Dedifferentiated amniotic fluid mesenchymal stem cell (primary cell): ENCODE measurements at regions not wholly inside any gene's neighbourhood (a gene's known extent, or its start where the extent isn't known, plus 50 kb on each side); places are given as distances from the start of the nearest gene placed in this dataset.
A peak's percentile ranks its signal among the peaks of the same experiment; 100 is the strongest.
"Not testable (repeated sequence)": the region's sequence is repeated elsewhere in the genome, so short reads cannot be mapped to it uniquely, and the experiment has no call there.

Source experiments
- DNase-seq: peaks from one replicate; pipeline ENCODE4 v3.0.0-alpha.2; 2016; ENCODE audit errors: extremely low spot score

DNA sequence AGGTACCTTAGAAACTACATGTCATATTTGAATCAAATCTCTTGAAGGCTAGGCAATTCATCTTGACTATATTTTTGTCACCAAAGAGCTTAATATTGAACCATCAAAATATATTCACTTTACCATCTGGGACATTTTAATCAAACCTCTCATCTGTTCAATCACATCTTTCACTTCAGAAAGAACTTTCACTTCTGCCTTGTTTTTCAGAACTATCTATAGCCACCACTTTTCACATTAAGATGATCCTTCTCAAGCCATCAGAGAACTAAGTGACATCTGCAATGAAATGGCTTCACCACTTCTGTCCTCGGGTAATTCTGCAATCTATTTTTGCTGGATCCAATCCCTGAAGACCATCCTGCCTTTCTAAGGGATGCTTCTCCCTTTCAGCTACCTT lies 57.8 kb downstream of the OR2B2 start:
- DNase-seq: no peak

DNA sequence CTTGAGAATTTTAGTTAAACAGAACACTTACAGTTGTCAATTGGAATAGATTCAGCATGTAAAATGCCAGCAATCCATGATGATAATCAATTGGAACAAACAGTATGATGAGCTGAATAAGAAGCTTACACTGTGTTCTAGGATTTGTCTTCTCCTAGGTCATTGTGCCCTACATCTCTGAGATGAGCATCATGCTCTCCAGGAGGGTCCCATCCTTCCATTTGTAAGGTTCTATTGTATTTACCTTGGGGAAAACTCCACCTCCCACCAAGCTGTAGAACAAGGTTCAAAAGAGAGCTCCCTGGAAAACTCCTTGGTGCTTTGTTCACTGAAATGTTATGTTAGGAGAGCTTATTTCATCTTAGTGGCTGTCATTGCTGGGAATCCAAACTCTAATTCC lies 60.8 kb downstream of the OR2B2 start:
- no peak for DNase-seq

DNA sequence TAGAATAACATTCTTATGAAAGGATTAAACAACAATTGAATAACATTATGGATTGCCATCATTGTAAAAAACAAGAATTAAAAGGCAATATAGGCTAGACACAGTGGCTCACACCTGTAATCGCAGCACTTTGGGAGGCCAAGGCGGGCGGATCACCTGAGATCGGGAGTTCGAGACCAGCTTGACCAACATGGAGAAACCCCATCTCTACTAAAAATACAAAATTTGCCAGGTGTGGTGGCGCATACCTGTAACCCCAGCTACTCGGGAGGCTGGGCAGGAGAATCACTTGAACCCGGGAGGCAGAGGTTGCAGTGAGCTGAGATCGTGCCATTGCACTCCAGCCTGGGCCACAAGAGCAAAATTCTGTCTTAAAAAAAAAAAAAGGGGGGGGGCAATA lies 63.2 kb downstream of the OR2B2 start:
- DNase-seq: not testable (repeated sequence)

DNA sequence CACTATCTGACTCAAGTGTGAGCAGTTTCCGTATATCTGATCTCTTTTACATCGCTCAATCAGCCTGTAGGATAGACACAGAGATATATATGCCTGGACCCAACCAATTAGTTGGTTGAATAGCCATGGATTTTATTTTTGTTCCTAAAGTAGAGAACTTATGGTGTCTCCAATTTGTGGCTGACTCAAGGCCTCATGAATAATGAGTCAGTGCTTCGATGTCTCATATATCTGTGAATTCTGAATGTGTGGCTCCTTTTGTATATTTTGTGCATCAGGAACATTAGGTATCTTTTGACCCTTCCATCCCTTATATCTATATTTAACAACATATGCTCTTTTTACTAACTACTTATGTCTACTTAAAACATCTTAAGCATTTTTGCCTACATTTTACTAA lies 64.5 kb downstream of the OR2B2 start:
- DNase-seq: no peak

DNA sequence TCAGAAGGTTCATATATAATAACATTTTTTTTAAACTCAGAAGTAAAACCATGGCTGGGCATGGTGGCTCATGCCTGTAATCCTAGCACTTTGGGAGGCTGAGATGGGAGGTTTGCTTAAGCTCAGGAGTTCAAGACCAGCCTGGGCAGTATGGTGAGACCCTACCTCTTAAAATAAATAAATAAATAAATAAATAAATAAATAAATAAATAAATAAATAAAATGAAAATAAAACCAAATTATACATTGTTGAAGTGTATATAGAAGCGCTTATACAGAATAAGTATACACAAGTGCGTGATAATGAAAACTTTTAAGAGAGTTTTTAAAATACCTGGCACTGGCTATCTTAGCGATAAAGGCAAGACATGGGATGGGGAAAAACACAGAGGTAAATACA lies 71.6 kb downstream of the OR2B2 start:
- no peak for DNase-seq

DNA sequence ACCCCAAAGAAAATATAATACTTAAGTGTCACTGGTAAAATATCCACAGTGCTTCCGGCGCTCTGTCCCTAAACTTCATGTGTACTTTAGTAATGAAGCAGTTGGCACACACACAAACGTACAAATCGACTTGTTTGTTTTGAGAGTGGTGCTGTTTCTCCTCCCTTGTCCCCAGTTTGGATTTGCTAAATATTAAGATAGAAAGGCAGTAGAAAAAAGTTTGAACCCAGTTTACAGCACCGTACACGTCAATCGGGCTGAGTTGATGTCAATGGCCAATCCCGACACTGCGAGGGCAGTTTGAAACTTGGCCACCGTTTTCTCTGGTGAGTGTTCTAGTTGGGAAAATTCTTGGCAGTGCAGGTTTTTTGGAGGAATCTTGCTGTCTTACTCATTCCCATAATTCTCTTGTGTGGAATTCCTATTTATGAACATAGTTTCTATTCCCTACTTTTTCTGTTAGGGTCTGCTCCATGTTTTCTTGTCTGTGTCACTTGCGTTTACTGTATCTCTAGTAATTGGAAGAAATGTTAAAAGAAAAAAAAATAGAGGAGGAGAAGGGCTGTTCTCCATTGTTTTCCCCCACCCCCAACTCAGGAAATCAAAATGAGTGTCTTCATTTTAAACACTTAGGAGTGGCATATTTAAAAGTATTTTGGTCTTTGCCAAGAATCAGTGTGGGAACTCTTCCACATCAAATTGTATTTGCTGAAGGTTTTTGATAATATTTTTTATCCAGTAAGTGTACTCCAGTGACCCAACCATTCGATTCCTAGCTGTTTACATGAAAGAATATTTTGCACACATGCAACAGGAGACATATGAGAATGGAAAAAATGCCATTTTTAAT lies 72.3 kb downstream of the OR2B2 start:
- peak; percentile 58 for DNase-seq

DNA sequence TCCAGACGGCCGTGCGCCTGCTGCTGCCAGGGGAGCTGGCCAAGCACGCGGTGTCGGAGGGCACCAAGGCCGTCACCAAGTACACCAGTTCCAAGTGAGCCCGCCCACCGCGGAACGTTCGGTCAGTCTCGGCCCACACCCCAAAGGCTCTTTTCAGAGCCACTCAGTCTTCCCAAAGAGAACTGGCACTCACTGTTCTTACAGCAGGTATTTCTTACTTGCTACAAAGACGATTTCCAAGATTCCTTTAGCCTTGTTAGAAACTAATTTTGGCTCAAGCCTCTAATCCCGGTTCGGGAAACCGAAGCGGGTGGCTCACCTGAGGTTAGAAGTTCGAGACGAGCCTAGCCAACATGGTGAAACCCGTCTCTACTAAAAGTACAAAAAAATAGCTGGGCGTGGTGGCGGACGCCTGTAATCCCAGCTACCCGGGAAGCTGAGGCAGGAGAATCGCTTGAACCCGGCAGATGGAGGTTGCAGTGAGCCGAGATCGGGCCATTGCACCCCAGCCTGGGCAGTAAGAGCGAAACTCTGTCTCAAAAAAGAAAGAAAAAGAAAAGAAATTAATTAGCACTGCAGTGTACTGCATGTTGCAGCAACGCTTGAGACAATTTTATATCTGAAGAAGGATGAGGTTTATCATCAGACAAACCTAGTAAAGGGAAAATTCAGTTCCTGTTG lies 73.1 kb downstream of the OR2B2 start:
- no peak for DNase-seq

DNA sequence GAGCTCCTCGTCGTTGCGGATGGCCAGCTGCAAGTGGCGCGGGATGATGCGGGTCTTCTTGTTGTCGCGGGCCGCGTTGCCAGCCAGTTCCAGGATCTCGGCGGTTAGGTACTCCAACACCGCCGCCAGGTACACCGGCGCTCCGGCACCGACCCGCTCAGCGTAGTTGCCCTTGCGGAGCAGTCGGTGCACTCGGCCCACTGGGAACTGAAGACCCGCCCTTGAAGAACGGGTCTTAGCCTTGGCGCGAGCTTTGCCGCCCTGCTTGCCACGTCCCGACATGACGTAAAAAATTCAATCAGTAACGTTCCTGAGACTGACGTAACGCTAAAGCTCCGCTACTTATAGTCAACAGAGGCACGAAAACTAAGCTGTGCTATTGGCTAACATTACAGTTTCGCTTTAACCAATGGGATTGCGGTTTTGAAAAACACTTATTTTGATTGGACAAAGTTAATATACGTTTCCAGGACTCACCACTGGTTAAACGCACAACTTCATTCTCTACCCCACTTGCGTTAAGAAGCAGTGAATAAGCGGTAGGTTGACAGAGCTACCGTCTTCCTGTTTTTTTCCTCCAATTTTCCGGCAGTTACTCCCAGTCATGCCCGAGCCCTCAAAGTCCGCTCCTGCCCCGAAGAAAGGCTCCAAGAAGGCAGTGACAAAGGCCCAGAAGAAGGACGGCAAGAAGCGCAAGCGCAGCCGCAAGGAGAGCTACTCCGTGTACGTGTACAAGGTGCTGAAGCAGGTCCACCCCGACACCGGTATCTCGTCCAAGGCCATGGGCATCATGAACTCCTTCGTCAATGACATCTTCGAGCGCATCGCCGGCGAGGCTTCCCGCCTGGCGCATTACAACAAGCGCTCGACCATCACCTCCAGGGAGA lies 73.9 kb downstream of the OR2B2 start:
- DNase-seq: peak; percentile 100

DNA sequence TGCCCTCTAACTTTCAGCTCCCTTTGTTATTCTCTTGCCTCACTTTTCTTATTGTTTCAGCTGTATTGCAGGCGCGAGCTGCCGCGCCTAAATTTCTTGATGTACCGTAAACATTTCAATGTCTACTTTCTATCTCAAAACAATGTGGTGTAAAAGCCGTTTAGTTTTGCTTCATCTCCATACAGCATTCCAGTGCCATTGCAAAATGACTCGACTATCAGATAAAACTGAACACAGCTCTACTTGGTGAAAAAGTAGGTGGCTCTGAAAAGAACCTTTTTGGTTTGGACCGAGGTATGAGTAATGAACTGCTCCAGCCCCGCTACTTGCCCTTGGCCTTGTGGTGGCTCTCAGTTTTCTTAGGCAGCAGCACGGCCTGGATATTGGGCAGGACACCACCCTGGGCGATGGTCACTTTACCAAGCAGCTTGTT lies 74.6 kb downstream of the OR2B2 start:
- peak; percentile 18 for DNase-seq

DNA sequence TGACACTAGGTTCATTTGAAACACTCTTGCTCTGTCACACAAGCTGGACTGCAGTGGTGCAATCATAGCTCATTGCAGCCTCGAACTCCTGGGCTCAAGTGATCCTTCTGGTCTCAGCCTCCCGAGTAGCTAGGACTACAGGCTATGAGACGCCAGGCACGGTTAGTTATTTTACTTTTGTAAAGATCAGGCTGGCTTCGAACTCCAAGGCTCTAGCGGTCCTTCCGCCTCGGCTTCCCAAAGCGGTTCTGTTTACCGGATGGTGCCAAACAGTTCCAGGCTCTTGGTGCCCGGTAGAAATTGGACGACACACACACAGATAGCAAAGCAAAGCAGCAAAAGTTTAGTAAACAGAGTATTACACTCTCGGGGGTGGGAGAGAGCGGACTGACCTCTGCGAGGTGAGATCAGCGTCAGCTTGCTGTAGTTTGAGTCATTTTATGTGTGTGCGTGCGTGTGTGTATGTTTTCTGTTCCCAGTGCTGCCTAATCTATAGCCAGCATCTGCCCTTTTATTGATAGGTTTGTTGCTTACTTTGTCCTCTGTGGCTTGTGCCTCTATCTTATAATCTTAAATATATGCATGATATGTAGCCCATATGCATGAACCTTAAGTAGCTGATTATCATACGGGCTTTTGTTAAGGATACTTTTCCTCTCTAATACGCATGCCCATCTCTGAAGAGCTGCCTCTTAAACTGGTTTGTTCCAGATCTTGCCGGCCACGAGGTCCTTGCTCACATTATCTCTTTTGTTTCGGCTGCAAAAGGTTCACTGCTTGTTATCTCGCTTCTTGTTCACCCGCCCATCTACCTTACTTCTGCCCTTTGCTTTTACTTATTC lies 75.2 kb downstream of the OR2B2 start:
- peak; percentile 74 for DNase-seq

DNA sequence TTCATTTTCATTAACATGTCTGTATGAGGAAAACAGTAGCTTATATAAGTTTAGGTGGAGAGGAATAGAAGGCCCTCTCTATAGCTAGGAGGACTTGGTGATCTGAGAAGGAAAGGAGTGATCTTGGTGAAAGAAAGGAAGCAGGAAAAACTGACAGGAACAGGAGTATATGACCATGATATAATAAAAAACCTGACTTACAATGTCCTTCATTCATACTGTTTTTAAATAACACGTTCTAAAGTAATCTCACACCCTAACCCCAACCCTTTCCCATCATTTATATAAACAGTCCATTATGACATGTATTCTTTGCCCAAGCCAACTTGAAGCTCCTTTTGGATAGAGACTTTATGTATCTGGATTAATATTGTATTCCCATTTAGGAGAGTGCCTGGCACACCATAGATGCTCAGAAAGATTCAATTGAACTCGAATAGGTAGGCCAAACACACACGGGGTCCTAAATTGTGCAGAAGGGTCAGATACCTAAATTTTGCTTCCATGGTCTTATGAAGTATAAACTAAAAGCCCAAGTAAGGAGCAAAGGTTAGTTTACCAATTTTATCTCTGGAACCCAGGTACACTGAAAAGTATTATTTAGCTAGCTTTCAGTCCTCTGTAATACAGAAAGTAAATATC lies 75.9 kb downstream of the OR2B2 start:
- DNase-seq: no peak

DNA sequence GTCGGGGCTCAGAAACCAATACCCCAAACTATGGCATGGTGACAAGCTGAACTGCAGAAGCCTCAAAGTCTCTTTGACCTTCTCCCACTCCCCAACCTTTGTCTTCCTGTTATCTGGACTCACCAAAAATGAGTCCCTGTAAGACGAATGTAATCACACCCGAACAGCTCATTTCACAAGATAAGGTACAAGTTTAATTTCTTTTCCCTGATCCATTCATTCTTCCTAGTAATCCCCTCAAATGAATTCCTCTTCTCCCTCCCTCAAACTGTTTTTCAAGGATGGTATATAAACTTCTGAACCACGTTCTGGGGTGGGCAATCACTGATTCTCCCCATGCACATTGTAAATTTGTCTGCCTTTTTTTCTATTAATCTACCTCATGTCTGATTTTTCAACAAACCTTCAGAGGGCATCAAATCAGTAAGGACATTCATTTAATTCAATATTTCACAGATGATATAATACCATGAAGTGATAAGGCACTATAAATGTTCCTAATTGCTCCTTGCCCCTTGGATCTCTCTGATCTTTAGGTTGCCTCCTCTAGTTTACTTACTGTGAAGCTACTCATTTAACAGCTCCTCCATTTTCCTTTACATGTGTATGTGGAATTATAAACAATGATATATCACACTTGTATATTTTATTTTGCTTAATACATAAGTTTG lies 77.2 kb downstream of the OR2B2 start:
- DNase-seq: no peak

DNA sequence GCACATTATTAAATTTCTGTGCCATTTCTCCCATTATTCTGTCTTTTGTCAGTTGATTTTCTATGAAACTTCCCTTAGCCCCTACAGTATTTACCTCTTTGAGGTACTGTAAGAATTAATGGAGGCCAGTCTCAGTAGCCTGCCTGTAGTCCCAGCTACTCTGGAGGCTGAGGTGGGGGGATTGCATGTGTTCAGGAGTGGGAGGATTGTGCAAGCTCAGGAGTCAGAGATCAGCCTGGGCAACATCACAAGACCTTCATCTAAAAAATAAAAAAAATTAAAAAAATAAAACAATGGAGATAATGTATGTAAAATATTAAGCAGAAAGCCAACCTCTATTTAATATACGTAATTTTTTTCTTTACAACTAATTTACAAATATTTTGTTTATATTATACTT lies 77.8 kb downstream of the OR2B2 start:
- no peak for DNase-seq

DNA sequence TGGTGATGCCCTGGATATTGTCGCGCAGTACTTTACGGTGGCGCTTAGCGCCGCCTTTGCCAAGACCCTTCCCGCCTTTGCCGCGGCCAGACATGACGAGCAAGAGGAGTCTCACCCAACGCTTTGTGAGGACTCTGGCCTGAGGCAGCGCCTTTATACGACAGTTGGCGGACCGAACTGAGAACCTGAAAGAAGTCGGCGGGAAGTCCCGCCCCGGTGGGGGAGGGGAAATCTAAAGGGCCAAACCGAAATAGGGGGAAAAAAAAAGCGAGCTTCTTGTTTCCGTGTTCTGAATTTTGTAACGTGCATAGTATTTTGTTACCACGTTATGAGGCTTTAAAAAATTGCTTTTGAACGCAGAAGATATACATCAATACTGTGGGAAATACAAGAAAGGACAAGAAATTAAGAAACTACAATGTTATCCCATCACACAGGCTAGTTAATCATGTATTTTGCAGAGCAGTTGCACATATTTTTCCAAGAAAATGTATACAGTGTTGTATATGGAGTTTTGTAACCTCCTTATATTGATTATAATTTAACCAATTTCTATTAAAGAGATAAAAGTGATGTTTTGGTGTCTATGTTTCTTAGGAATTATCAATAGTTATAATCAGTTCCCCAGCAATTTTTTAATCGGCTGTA lies 80.6 kb downstream of the OR2B2 start:
- DNase-seq: not testable (repeated sequence)

DNA sequence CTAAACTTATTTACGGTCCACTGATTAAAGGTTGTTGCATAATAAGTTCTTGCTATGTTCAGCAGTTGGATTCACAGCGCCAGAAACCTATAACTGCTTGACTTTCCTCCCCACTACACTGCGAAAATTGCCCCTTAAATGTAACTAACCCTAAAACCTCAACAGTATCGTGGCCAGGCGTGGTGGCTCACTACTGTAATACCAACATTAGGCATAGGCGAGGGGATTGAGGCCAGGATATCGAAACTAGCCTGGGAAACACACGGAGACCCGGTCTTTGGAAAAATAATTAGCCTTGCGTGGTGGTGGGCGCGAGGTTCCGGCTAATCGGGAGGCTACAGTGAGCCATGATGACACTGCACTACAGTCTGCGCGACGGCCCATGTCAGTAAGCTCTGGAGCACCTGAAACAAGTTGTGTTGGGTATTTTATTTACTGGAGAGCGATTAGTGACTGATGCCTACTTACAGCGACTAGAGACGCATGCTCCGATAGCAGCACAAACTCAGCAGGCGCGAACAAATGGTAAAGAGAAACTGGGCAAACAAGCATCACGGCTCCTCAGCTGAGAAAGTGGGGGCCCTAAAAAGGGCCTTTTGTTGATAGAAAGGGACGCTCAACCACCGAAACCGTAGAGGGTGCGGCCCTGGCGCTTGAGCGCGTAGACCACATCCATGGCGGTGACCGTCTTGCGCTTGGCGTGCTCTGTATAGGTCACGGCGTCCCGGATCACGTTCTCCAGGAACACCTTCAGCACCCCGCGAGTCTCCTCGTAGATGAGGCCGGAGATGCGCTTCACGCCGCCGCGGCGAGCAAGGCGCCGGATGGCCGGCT lies 81.4 kb downstream of the OR2B2 start:
- not testable (repeated sequence) for DNase-seq

DNA sequence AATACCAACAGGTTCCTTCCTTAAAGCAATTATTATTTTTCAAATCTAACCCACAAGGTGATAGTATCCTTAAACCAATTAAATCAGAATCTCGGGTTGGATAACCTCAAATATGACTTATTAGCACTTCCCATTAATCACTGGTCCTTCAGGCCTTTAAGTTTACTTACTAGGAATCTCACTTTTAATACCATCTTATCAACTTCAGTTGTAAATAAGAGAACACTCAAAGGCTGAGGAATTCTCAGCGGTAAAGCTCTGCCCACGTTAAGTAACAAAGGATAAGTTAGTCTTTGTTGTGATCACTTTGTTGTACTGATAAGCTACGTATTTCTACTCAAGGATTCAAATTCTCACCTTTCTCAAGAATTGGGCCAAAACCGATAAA lies 82.0 kb downstream of the OR2B2 start:
- no peak for DNase-seq

DNA sequence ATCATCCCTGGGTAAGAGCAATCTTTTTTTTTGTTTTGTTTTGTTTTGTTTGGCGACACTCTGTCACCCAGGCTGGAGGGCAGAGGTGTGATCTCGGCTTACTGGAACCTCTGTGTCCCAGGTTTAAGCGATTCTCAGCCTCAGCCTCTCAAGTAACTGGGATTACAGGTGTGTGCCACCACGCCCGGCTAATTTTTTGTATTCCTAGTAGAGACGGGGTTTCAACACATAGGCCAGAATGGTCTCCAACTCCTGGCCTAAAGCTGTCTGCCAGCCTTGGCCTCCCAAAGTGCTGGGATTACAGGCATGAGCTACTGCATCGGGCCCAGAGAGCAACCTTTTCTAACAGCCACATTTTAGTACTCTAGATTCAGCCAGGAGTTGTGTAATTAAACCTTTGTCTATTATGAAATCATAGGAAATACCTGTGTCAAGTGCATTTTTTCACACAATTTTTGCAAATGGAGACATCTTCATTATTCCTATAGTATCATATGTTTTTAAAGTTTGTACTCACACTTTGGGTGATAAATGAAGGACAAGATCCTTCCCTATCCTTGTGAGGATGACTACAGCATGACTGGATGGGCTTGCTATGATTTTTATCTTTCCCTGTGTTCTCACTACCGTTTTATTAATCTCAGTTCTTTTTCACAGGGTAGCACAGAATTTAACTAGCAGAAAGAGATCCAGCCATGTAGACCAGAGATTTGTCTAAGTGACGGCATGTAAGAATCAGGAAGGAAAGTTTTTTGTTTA lies 82.6 kb downstream of the OR2B2 start:
- DNase-seq: no peak

DNA sequence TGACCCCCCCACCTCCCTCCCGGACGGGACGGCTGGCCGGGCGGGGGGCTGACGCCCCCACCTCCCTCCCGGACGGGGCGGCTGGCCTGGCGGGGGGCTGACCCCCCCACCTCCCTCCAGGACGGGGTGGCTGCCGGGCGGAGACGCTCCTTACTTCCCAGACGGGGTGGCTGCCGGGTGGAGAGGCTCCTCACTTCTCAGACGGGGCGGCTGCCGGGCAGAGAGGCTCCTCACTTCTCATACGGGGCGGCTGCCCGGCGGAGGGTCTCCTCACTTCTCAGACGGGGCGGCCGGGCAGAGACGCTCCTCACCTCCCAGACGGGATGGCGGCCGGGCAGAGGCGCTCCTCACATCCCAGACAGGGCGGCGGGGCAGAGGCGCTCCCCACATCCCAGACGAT lies 84.7 kb downstream of the OR2B2 start:
- DNase-seq: not testable (repeated sequence)
